Endothelial cell of umbilical vein (primary cell): ENCODE measurements at regions not wholly inside any gene's neighbourhood (a gene's known extent, or its start where the extent isn't known, plus 50 kb on each side); places are given as distances from the start of the nearest gene placed in this dataset.

Experiments used
- BruUV-seq: library from RNA; stranded (reverse); fragments of 400-500 nt; replicated peaks from 2 replicates; lab custom pipeline; 2021; lab: Mats Ljungman, UMichigan
- CTCF ChIA-PET: fragments of 300-600, 350-600 bp; sonication (Branson Sonifier 250); formaldehyde crosslinking; loops from one replicate; lab custom pipeline; 2021; ENCODE audit warnings: antibody characterized with exemption, inconsistent platforms; lab: Charles Lee
- POLR2A ChIA-PET: fragments of 300-600, 350-600 bp; sonication (Branson Sonifier 250); formaldehyde crosslinking; loops from one replicate; lab custom pipeline; 2021; ENCODE audit warnings: antibody characterized with exemption, inconsistent platforms; lab: Charles Lee
- DNase-seq: peaks from one replicate; pipeline ENCODE4 v3.0.0-alpha.2; 2011; ENCODE audit warnings: low read depth, low spot score
- FAIRE-seq: peaks from 2 replicates; lab custom pipeline; 2011; peaks lifted over from hg19 to GRCh38; lab: Jason Lieb, UNC
- H2AFZ ChIP-seq: 2 replicates; pipeline ENCODE4 v1.6.0; 2012; ENCODE audit warnings: low read depth, low read length, control low read depth, inconsistent platforms
- H3K27ac ChIP-seq: 2 replicates; pipeline ENCODE4 v1.5.1; 2011; ENCODE audit warnings: low read depth, mild to moderate bottlenecking, control low read depth, low read length, moderate library complexity; ENCODE audit not compliant: insufficient read depth
- H3K27me3 ChIP-seq, 2 experiments: 2 replicates each; pipeline versions ENCODE4 v1.6.0 to v1.6.1; 2011; ENCODE audit warnings: low read length in 2 of 2, mixed read lengths in 1 of 2; ENCODE audit not compliant: control insufficient read depth in 2 of 2, insufficient read depth in 2 of 2
- H3K36me3 ChIP-seq, 2 experiments: 2 replicates in 1 of 2; 3 replicates in 1 of 2; pipeline ENCODE4 v1.5.1; 2011; ENCODE audit warnings: low read length in 2 of 2, mild to moderate bottlenecking in 1 of 2, moderate library complexity in 1 of 2; ENCODE audit not compliant: control insufficient read depth in 2 of 2, insufficient read depth in 2 of 2; ENCODE audit errors: extremely low read depth in 1 of 2
- H3K4me1 ChIP-seq: 3 replicates; pipeline ENCODE4 v1.5.1; 2011; ENCODE audit warnings: mild to moderate bottlenecking, low read length; ENCODE audit not compliant: control insufficient read depth, insufficient read depth; ENCODE audit errors: extremely low read depth
- H3K4me2 ChIP-seq: 2 replicates; pipeline ENCODE4 v1.6.1; 2011; ENCODE audit warnings: low read length, control low read depth, mixed read lengths; ENCODE audit not compliant: insufficient read depth
- H3K4me3 ChIP-seq, 3 experiments: fragments of 200-600 bp in 1 of 3; sonication (generic), shearing (Covaris generic) in 1 of 3; replicated peaks in 1 of 3; 2 replicates each; pipeline ENCODE4 v1.5.1; 2011 to 2016; ENCODE audit warnings: control low read depth in 3 of 3, low read length in 3 of 3, mild to moderate bottlenecking in 2 of 3, inconsistent platforms in 1 of 3, low read depth in 1 of 3, moderate library complexity in 1 of 3; ENCODE audit not compliant: insufficient read depth in 1 of 3
- H3K79me2 ChIP-seq: 2 replicates; pipeline ENCODE4 v1.6.0; 2012; ENCODE audit warnings: low read length, inconsistent platforms; ENCODE audit not compliant: control insufficient read depth, insufficient read depth
- H3K9ac ChIP-seq: replicated peaks from 2 replicates; pipeline ENCODE3; 2011; ENCODE audit warnings: low read length, control low read depth; ENCODE audit not compliant: insufficient read depth; ENCODE audit errors: extremely low read depth
- H3K9me1 ChIP-seq: replicated peaks from 3 replicates; pipeline ENCODE4 v1.6.0; 2011; ENCODE audit warnings: mild to moderate bottlenecking, low read length; ENCODE audit not compliant: control insufficient read depth, insufficient read depth; ENCODE audit errors: extremely low read depth
- H3K9me3 ChIP-seq: replicated peaks from 2 replicates; pipeline ENCODE4 v1.5.1; 2012; ENCODE audit warnings: low read length, inconsistent platforms; ENCODE audit not compliant: control insufficient read depth, insufficient read depth
- H4K20me1 ChIP-seq: replicated peaks from 2 replicates; pipeline ENCODE3; 2011; ENCODE audit warnings: mild to moderate bottlenecking, low read length; ENCODE audit not compliant: control insufficient read depth, insufficient read depth; ENCODE audit errors: extremely low read depth
- CTCF ChIP-seq, 2 donors: IDR thresholded peaks; 1 replicate in 1 of 2; 2 replicates in 1 of 2; pipeline ENCODE4 v1.5.1; 2011; ENCODE audit warnings: low read length in 2 of 2, mild to moderate bottlenecking in 2 of 2, moderate library complexity in 2 of 2, control low read depth in 1 of 2, inconsistent platforms in 1 of 2, low read depth in 1 of 2; ENCODE audit not compliant: insufficient read depth in 1 of 2; ENCODE audit errors: extremely low read depth in 1 of 2
- EZH2 ChIP-seq: IDR thresholded peaks from 2 replicates; pipeline ENCODE4 v1.6.1; 2012; ENCODE audit warnings: borderline replicate concordance, low read depth, mild to moderate bottlenecking, moderate library complexity, low read length, inconsistent platforms; ENCODE audit not compliant: severe bottlenecking
- GATA2 ChIP-seq: IDR thresholded peaks from 2 replicates; pipeline ENCODE4 v1.7.0; 2011; ENCODE audit warnings: low read depth, mild to moderate bottlenecking, moderate library complexity, mixed read lengths, low read length; ENCODE audit not compliant: insufficient read length, insufficient read depth
- JUN ChIP-seq: IDR thresholded peaks from 2 replicates; pipeline ENCODE4 v1.6.1; 2011; ENCODE audit warnings: borderline replicate concordance, low read depth; ENCODE audit not compliant: insufficient read length, insufficient read depth
- MAX ChIP-seq: IDR thresholded peaks from 2 replicates; pipeline ENCODE4 v1.6.1; 2011; ENCODE audit not compliant: insufficient read depth, insufficient read length
- MYC ChIP-seq: IDR thresholded peaks from one replicate; pipeline ENCODE4 v1.6.1; 2011; ENCODE audit warnings: mild to moderate bottlenecking, low read depth, low read length
- POLR2A ChIP-seq: IDR thresholded peaks from 2 replicates; pipeline ENCODE4 v1.6.1; 2012; ENCODE audit warnings: low read depth, mild to moderate bottlenecking, control low read depth, low read length
- POLR2AphosphoS5 ChIP-seq: IDR thresholded peaks from 2 replicates; pipeline ENCODE4 v1.6.1; 2012; ENCODE audit warnings: low read depth, mild to moderate bottlenecking, control low read depth, low read length, moderate library complexity; ENCODE audit not compliant: insufficient read depth
- dilution Hi-C: fragments of 300-500 bp; cut with MboI; formaldehyde crosslinking; loops from one replicate; pipeline ENCODE4 v1.15.0; 2019; ENCODE audit warnings: low sequenced_read_pairs; ENCODE audit not compliant: extremely low pct_ligation_motif_present
- intact Hi-C: fragments of 100-400 bp; cut with micrococcal nuclease; formaldehyde crosslinking; loops from one replicate; pipeline ENCODE4 v1.10.0; 2022

GRCh38 chr14:32015166-32015565, 61.9 kb upstream of the ARHGAP5 start:
- intact Hi-C loops = no loop called here
- no TSS peak for BruUV-seq
- no peaks in the 10 kb centered on the region for H3K79me2 ChIP-seq
- H3K27me3 ChIP-seq = no peaks in the 10 kb centered on the region
- no peak overlapping the region for H3K9ac ChIP-seq
- no peaks in the 10 kb centered on the region for H3K36me3 ChIP-seq
- no peak overlapping the region for H3K4me3 ChIP-seq
- no peaks in the 10 kb centered on the region for H4K20me1 ChIP-seq
- dilution Hi-C loops = no loop called here
- ChIA-PET POLR2A (no interaction called here), CTCF (no interaction called here)
- H3K27ac ChIP-seq = no peak overlapping the region
- H3K4me1 ChIP-seq = peaks cover 7% of the 10 kb centered on the region
- H3K9me3 ChIP-seq = no peaks in the 10 kb centered on the region
- no peak overlapping the region for H3K4me2 ChIP-seq
- TF ChIP-seq EZH2 (no peak), MYC (no peak), JUN (no peak), CTCF (IDR thresholded peaks at IDR 0.05; ENCODE audit: extremely low read depth in 1 of 2, insufficient read depth in 1 of 2, low read depth in 1 of 2, low read length in 2 of 2) (no peak), POLR2A (no peak), POLR2AphosphoS5 (no peak), GATA2 (no peak), MAX (no peak)
- DNase-seq (no peak), FAIRE-seq (no peak)
- no peak overlapping the region for H2AFZ ChIP-seq
- no peaks in the 10 kb centered on the region for H3K9me1 ChIP-seq
